Endothelial cell of umbilical vein (primary cell): ENCODE measurements at regions not wholly inside any gene's neighbourhood (a gene's known extent, or its start where the extent isn't known, plus 50 kb on each side); places are given as distances from the start of the nearest gene placed in this dataset.

Experiments
- BruUV-seq: library from RNA; stranded (reverse); fragments of 400-500 nt; replicated peaks from 2 replicates; lab custom pipeline; 2021; lab: Mats Ljungman, UMichigan
- CTCF ChIA-PET: fragments of 300-600, 350-600 bp; sonication (Branson Sonifier 250); formaldehyde crosslinking; loops from one replicate; lab custom pipeline; 2021; ENCODE audit warnings: antibody characterized with exemption, inconsistent platforms; lab: Charles Lee
- POLR2A ChIA-PET: fragments of 300-600, 350-600 bp; sonication (Branson Sonifier 250); formaldehyde crosslinking; loops from one replicate; lab custom pipeline; 2021; ENCODE audit warnings: antibody characterized with exemption, inconsistent platforms; lab: Charles Lee
- DNase-seq: peaks from one replicate; pipeline ENCODE4 v3.0.0-alpha.2; 2011; ENCODE audit warnings: low read depth, low spot score
- FAIRE-seq: peaks from 2 replicates; lab custom pipeline; 2011; peaks lifted over from hg19 to GRCh38; lab: Jason Lieb, UNC
- H2AFZ ChIP-seq: 2 replicates; pipeline ENCODE4 v1.6.0; 2012; ENCODE audit warnings: low read depth, low read length, control low read depth, inconsistent platforms
- H3K27ac ChIP-seq: 2 replicates; pipeline ENCODE4 v1.5.1; 2011; ENCODE audit warnings: low read depth, mild to moderate bottlenecking, control low read depth, low read length, moderate library complexity; ENCODE audit not compliant: insufficient read depth
- H3K27me3 ChIP-seq, 2 experiments: 2 replicates each; pipeline versions ENCODE4 v1.6.0 to v1.6.1; 2011; ENCODE audit warnings: low read length in 2 of 2, mixed read lengths in 1 of 2; ENCODE audit not compliant: control insufficient read depth in 2 of 2, insufficient read depth in 2 of 2
- H3K36me3 ChIP-seq, 2 experiments: 2 replicates in 1 of 2; 3 replicates in 1 of 2; pipeline ENCODE4 v1.5.1; 2011; ENCODE audit warnings: low read length in 2 of 2, mild to moderate bottlenecking in 1 of 2, moderate library complexity in 1 of 2; ENCODE audit not compliant: control insufficient read depth in 2 of 2, insufficient read depth in 2 of 2; ENCODE audit errors: extremely low read depth in 1 of 2
- H3K4me1 ChIP-seq: 3 replicates; pipeline ENCODE4 v1.5.1; 2011; ENCODE audit warnings: mild to moderate bottlenecking, low read length; ENCODE audit not compliant: control insufficient read depth, insufficient read depth; ENCODE audit errors: extremely low read depth
- H3K4me2 ChIP-seq: 2 replicates; pipeline ENCODE4 v1.6.1; 2011; ENCODE audit warnings: low read length, control low read depth, mixed read lengths; ENCODE audit not compliant: insufficient read depth
- H3K4me3 ChIP-seq, 3 experiments: fragments of 200-600 bp in 1 of 3; sonication (generic), shearing (Covaris generic) in 1 of 3; replicated peaks in 1 of 3; 2 replicates each; pipeline ENCODE4 v1.5.1; 2011 to 2016; ENCODE audit warnings: control low read depth in 3 of 3, low read length in 3 of 3, mild to moderate bottlenecking in 2 of 3, inconsistent platforms in 1 of 3, low read depth in 1 of 3, moderate library complexity in 1 of 3; ENCODE audit not compliant: insufficient read depth in 1 of 3
- H3K79me2 ChIP-seq: 2 replicates; pipeline ENCODE4 v1.6.0; 2012; ENCODE audit warnings: low read length, inconsistent platforms; ENCODE audit not compliant: control insufficient read depth, insufficient read depth
- H3K9ac ChIP-seq: replicated peaks from 2 replicates; pipeline ENCODE3; 2011; ENCODE audit warnings: low read length, control low read depth; ENCODE audit not compliant: insufficient read depth; ENCODE audit errors: extremely low read depth
- H3K9me1 ChIP-seq: replicated peaks from 3 replicates; pipeline ENCODE4 v1.6.0; 2011; ENCODE audit warnings: mild to moderate bottlenecking, low read length; ENCODE audit not compliant: control insufficient read depth, insufficient read depth; ENCODE audit errors: extremely low read depth
- H3K9me3 ChIP-seq: replicated peaks from 2 replicates; pipeline ENCODE4 v1.5.1; 2012; ENCODE audit warnings: low read length, inconsistent platforms; ENCODE audit not compliant: control insufficient read depth, insufficient read depth
- H4K20me1 ChIP-seq: replicated peaks from 2 replicates; pipeline ENCODE3; 2011; ENCODE audit warnings: mild to moderate bottlenecking, low read length; ENCODE audit not compliant: control insufficient read depth, insufficient read depth; ENCODE audit errors: extremely low read depth
- CTCF ChIP-seq, 2 donors: IDR thresholded peaks; 1 replicate in 1 of 2; 2 replicates in 1 of 2; pipeline ENCODE4 v1.5.1; 2011; ENCODE audit warnings: low read length in 2 of 2, mild to moderate bottlenecking in 2 of 2, moderate library complexity in 2 of 2, control low read depth in 1 of 2, inconsistent platforms in 1 of 2, low read depth in 1 of 2; ENCODE audit not compliant: insufficient read depth in 1 of 2; ENCODE audit errors: extremely low read depth in 1 of 2
- EZH2 ChIP-seq: IDR thresholded peaks from 2 replicates; pipeline ENCODE4 v1.6.1; 2012; ENCODE audit warnings: borderline replicate concordance, low read depth, mild to moderate bottlenecking, moderate library complexity, low read length, inconsistent platforms; ENCODE audit not compliant: severe bottlenecking
- FOS ChIP-seq: IDR thresholded peaks from 2 replicates; pipeline ENCODE4 v1.6.1; 2011; ENCODE audit warnings: mild to moderate bottlenecking, low read length, moderate library complexity, borderline replicate concordance; ENCODE audit not compliant: insufficient read depth
- GATA2 ChIP-seq: IDR thresholded peaks from 2 replicates; pipeline ENCODE4 v1.7.0; 2011; ENCODE audit warnings: low read depth, mild to moderate bottlenecking, moderate library complexity, mixed read lengths, low read length; ENCODE audit not compliant: insufficient read length, insufficient read depth
- JUN ChIP-seq: IDR thresholded peaks from 2 replicates; pipeline ENCODE4 v1.6.1; 2011; ENCODE audit warnings: borderline replicate concordance, low read depth; ENCODE audit not compliant: insufficient read length, insufficient read depth
- MAX ChIP-seq: IDR thresholded peaks from 2 replicates; pipeline ENCODE4 v1.6.1; 2011; ENCODE audit not compliant: insufficient read depth, insufficient read length
- MYC ChIP-seq: IDR thresholded peaks from one replicate; pipeline ENCODE4 v1.6.1; 2011; ENCODE audit warnings: mild to moderate bottlenecking, low read depth, low read length
- POLR2A ChIP-seq: IDR thresholded peaks from 2 replicates; pipeline ENCODE4 v1.6.1; 2012; ENCODE audit warnings: low read depth, mild to moderate bottlenecking, control low read depth, low read length
- POLR2AphosphoS5 ChIP-seq: IDR thresholded peaks from 2 replicates; pipeline ENCODE4 v1.6.1; 2012; ENCODE audit warnings: low read depth, mild to moderate bottlenecking, control low read depth, low read length, moderate library complexity; ENCODE audit not compliant: insufficient read depth
- dilution Hi-C: fragments of 300-500 bp; cut with MboI; formaldehyde crosslinking; loops from one replicate; pipeline ENCODE4 v1.15.0; 2019; ENCODE audit warnings: low sequenced_read_pairs; ENCODE audit not compliant: extremely low pct_ligation_motif_present
- intact Hi-C: fragments of 100-400 bp; cut with micrococcal nuclease; formaldehyde crosslinking; loops from one replicate; pipeline ENCODE4 v1.10.0; 2022

- Histone ChIP-seq H3K4me1 (no peaks in the 10 kb centered on the region), H3K27me3 (no peaks in the 10 kb centered on the region), H3K79me2 (no peaks in the 10 kb centered on the region), H2AFZ (no peak overlapping the region), H3K4me2 (no peak overlapping the region), H4K20me1 (no peaks in the 10 kb centered on the region), H3K9me3 (peaks cover 7% of the 10 kb centered on the region), H3K4me3 (no peak overlapping the region), H3K36me3 (no peaks in the 10 kb centered on the region), H3K9me1 (no peaks in the 10 kb centered on the region), H3K9ac (no peak overlapping the region), H3K27ac (no peak overlapping the region)
- dilution Hi-C loops (no loop called here), intact Hi-C loops (no loop called here)
- FAIRE-seq (no peak), DNase-seq (no peak)
- CTCF ChIA-PET = no interaction called here
- no TSS peak for BruUV-seq
- POLR2A ChIA-PET = no interaction called here
- TF ChIP-seq POLR2AphosphoS5 = no peak
- no peak for TF ChIP-seq CTCF (IDR thresholded peaks at IDR 0.05; ENCODE audit: extremely low read depth in 1 of 2, insufficient read depth in 1 of 2, low read depth in 1 of 2, low read length in 2 of 2)
- TF ChIP-seq POLR2A = no peak
- TF ChIP-seq MAX = no peak
- no peak for TF ChIP-seq GATA2
- no peak for TF ChIP-seq FOS
- TF ChIP-seq MYC = no peak
- no peak for TF ChIP-seq JUN
- no peak for TF ChIP-seq EZH2
Observed at GRCh38 chr4:180330521-180330920, 1912.7 kb upstream of the TENM3 start.
